ENCODE measurements at regions not wholly inside any gene's neighbourhood (a gene's known extent, or its start where the extent isn't known, plus 50 kb on each side); places are given as distances from the start of the nearest gene placed in this dataset.

- Mint-ChIP-seq H3K36me3 (no peaks in the 10 kb centered on the region), H3K4me3 (no peak overlapping the region)
- POLR2A ChIA-PET: no interaction called here
These were observed 306.6 kb downstream of the MYCN start for GRCh38 chr2:16246911-16247310.

GRCh38 chr2:16246281-16246850 lies 306.0 kb downstream of the MYCN start:
- H3K9me3 Mint-ChIP-seq: no peaks in the 10 kb centered on the region
- no peak for ATAC-seq (ENCODE audit: low read depth)
- H3K27ac Mint-ChIP-seq: no peak overlapping the region
- no peak overlapping the region for H3K4me3 Mint-ChIP-seq
- H3K4me1 Mint-ChIP-seq: no peaks in the 10 kb centered on the region
- H3K36me3 Mint-ChIP-seq: no peaks in the 10 kb centered on the region
- POLR2A ChIA-PET: no interaction called here
- no peak for DNase-seq
- peaks cover 3% of the 10 kb centered on the region for H3K27me3 Mint-ChIP-seq

More at GRCh38 chr2:16246911-16247310, 306.6 kb downstream of the MYCN start:
- H3K27ac Mint-ChIP-seq: no peak overlapping the region
- H3K9me3 Mint-ChIP-seq: no peaks in the 10 kb centered on the region
- no peak for ATAC-seq (ENCODE audit: low read depth)
- H3K4me1 Mint-ChIP-seq: no peaks in the 10 kb centered on the region
- H3K27me3 Mint-ChIP-seq: peaks cover 3% of the 10 kb centered on the region
- DNase-seq: no peak

GRCh38 chr2:16245481-16246054 lies 305.2 kb downstream of the MYCN start:
- Mint-ChIP-seq H3K4me3 (no peak overlapping the region), H3K36me3 (no peaks in the 10 kb centered on the region), H3K27ac (no peak overlapping the region), H3K27me3 (peaks cover 3% of the 10 kb centered on the region), H3K4me1 (no peaks in the 10 kb centered on the region), H3K9me3 (no peaks in the 10 kb centered on the region)
- ATAC-seq (ENCODE audit: low read depth) (no peak), DNase-seq (no peak)
- POLR2A ChIA-PET: no interaction called here

GRCh38 chr2:16244966-16245320 lies 304.6 kb downstream of the MYCN start:
- DNase-seq: no peak
- Mint-ChIP-seq H3K27me3 (peaks cover 3% of the 10 kb centered on the region), H3K27ac (no peak overlapping the region), H3K36me3 (no peaks in the 10 kb centered on the region), H3K4me1 (no peaks in the 10 kb centered on the region), H3K9me3 (no peaks in the 10 kb centered on the region), H3K4me3 (no peak overlapping the region)
- no peak for ATAC-seq (ENCODE audit: low read depth)
- POLR2A ChIA-PET: no interaction called here

- ATAC-seq (ENCODE audit: low read depth) (no peak), DNase-seq (no peak)
- peaks cover 4% of the 10 kb centered on the region for H3K27me3 Mint-ChIP-seq
- POLR2A ChIA-PET: no interaction called here
- H3K4me3 Mint-ChIP-seq: no peak overlapping the region
- no peaks in the 10 kb centered on the region for H3K4me1 Mint-ChIP-seq
- no peak overlapping the region for H3K27ac Mint-ChIP-seq
- no peaks in the 10 kb centered on the region for H3K9me3 Mint-ChIP-seq
- no peaks in the 10 kb centered on the region for H3K36me3 Mint-ChIP-seq
These were observed 304.0 kb downstream of the MYCN start for GRCh38 chr2:16244153-16244965.

- Mint-ChIP-seq H3K4me1 (no peaks in the 10 kb centered on the region), H3K36me3 (no peaks in the 10 kb centered on the region), H3K4me3 (no peak overlapping the region), H3K27ac (no peak overlapping the region), H3K9me3 (no peaks in the 10 kb centered on the region), H3K27me3 (peaks cover 3% of the 10 kb centered on the region)
- DNase-seq (no peak), ATAC-seq (ENCODE audit: low read depth) (no peak)
- POLR2A ChIA-PET: no interaction called here
These were observed 303.2 kb downstream of the MYCN start for GRCh38 chr2:16243411-16243996.

- Mint-ChIP-seq H3K27ac (no peak overlapping the region), H3K27me3 (peaks cover 3% of the 10 kb centered on the region), H3K4me1 (no peaks in the 10 kb centered on the region), H3K4me3 (no peak overlapping the region), H3K9me3 (no peaks in the 10 kb centered on the region), H3K36me3 (no peaks in the 10 kb centered on the region)
- ATAC-seq (ENCODE audit: low read depth) (no peak), DNase-seq (no peak)
- POLR2A ChIA-PET: no interaction called here
These were observed 302.6 kb downstream of the MYCN start for GRCh38 chr2:16242906-16243305.

- Mint-ChIP-seq H3K9me3 (no peaks in the 10 kb centered on the region), H3K27ac (no peak overlapping the region), H3K36me3 (no peaks in the 10 kb centered on the region), H3K27me3 (peaks cover 3% of the 10 kb centered on the region), H3K4me3 (no peak overlapping the region), H3K4me1 (no peaks in the 10 kb centered on the region)
- ATAC-seq (ENCODE audit: low read depth) (no peak), DNase-seq (no peak)
- POLR2A ChIA-PET: no interaction called here
These were observed 301.1 kb downstream of the MYCN start for GRCh38 chr2:16241166-16242160.

- Mint-ChIP-seq H3K4me1 (no peaks in the 10 kb centered on the region), H3K9me3 (no peaks in the 10 kb centered on the region), H3K27ac (no peak overlapping the region), H3K4me3 (no peak overlapping the region), H3K36me3 (no peaks in the 10 kb centered on the region), H3K27me3 (peaks cover 6% of the 10 kb centered on the region)
- POLR2A ChIA-PET: no interaction called here
- no peak for DNase-seq
- ATAC-seq (ENCODE audit: low read depth): no peak
These were observed 300.1 kb downstream of the MYCN start for GRCh38 chr2:16240402-16240801.

- DNase-seq: no peak
- no peak for ATAC-seq (ENCODE audit: low read depth)
- Mint-ChIP-seq H3K27me3 (peaks cover 6% of the 10 kb centered on the region), H3K4me1 (no peaks in the 10 kb centered on the region), H3K4me3 (no peak overlapping the region), H3K36me3 (no peaks in the 10 kb centered on the region), H3K9me3 (no peaks in the 10 kb centered on the region), H3K27ac (no peak overlapping the region)
- POLR2A ChIA-PET: no interaction called here
These were observed 299.0 kb downstream of the MYCN start for GRCh38 chr2:16239296-16239850.

GRCh38 chr2:16238786-16239185 lies 298.4 kb downstream of the MYCN start:
- no peak for DNase-seq
- Mint-ChIP-seq H3K27me3 (peaks cover 6% of the 10 kb centered on the region), H3K4me3 (no peak overlapping the region), H3K4me1 (no peaks in the 10 kb centered on the region), H3K9me3 (no peaks in the 10 kb centered on the region), H3K36me3 (no peaks in the 10 kb centered on the region), H3K27ac (no peak overlapping the region)
- no peak for ATAC-seq (ENCODE audit: low read depth)
- POLR2A ChIA-PET: no interaction called here

GRCh38 chr2:16238001-16238761 lies 297.8 kb downstream of the MYCN start:
- POLR2A ChIA-PET: no interaction called here
- Mint-ChIP-seq H3K36me3 (no peaks in the 10 kb centered on the region), H3K27me3 (peaks cover 6% of the 10 kb centered on the region), H3K4me3 (no peak overlapping the region), H3K27ac (no peak overlapping the region), H3K9me3 (no peaks in the 10 kb centered on the region), H3K4me1 (no peaks in the 10 kb centered on the region)
- DNase-seq (no peak), ATAC-seq (ENCODE audit: low read depth) (no peak)

Measured in activated naive CD8-positive, alpha-beta T cell treated with anti-CD3 and anti-CD28 coated beads, Interleukin-2, amount 10 ng/mL, durations not matched to agents 7 days and 5 days (primary cell).